Bronchial epithelial cell (primary cell): ENCODE measurements at regions not wholly inside any gene's neighbourhood (a gene's known extent, or its start where the extent isn't known, plus 50 kb on each side); places are given as distances from the start of the nearest gene placed in this dataset.
A peak's percentile ranks its signal among the peaks of the same experiment; 100 is the strongest.

ENCODE experiments used
- DNase-seq: peaks from one replicate; pipeline ENCODE4 v3.0.0-alpha.2; 2010; ENCODE audit warnings: low read depth
- FAIRE-seq: peaks from 2 replicates; lab custom pipeline; 2011; peaks lifted over from hg19 to GRCh38; lab: Jason Lieb, UNC
- H3K27me3 ChIP-seq: 2 replicates; pipeline ENCODE4 v1.5.1; 2011; ENCODE audit warnings: low read length; ENCODE audit not compliant: control insufficient read depth, insufficient read depth
- H3K36me3 ChIP-seq: 2 replicates; pipeline ENCODE4 v1.5.1; 2011; ENCODE audit warnings: low read length; ENCODE audit not compliant: control insufficient read depth, insufficient read depth
- H3K4me3 ChIP-seq: 2 replicates; pipeline ENCODE4 v1.5.1; 2011; ENCODE audit warnings: mild to moderate bottlenecking, low read depth, low read length, control low read depth
- TF ChIP-seq, protein P1 (sequence below): IDR thresholded peaks from 2 replicates; pipeline ENCODE4 v1.5.1; 2011; ENCODE audit warnings: mild to moderate bottlenecking, moderate library complexity, low read length, control low read depth, inconsistent platforms; ENCODE audit not compliant: insufficient read depth, severe bottlenecking

DNA sequence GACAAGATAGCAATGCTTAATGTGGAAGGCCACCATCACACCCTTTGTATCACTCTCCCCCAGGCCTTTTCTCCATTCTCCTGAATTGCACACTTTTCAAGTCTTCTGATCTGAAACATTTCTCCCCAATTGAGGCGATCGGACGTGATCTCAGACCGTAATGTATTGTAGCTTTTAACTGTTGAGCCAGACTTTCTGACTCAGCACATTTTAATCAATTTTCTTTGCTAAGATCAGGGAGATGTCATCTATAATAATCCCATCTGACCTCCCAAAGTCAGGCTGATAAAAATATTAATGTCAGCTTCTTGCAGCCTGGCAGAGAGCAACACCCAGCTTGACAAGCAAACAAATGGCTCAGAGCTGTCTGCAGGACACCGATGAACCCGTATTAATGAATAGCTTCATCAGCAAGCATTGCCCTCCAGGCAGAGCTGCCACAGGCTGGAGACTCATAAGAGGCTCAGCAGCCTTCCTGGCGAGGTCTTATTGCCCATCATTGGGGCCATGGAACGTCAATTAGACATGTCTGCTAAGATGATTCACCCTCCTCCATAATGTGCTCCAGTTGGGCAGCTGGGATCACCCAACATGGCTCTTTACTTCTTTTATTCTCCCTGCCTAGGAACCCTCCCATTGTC lies 60.2 kb upstream of the UQCRFS1 start:
- H3K27me3 ChIP-seq = no peaks in the 10 kb centered on the region
- H3K4me3 ChIP-seq = no peak overlapping the region
- TF ChIP-seq, protein P1, sequence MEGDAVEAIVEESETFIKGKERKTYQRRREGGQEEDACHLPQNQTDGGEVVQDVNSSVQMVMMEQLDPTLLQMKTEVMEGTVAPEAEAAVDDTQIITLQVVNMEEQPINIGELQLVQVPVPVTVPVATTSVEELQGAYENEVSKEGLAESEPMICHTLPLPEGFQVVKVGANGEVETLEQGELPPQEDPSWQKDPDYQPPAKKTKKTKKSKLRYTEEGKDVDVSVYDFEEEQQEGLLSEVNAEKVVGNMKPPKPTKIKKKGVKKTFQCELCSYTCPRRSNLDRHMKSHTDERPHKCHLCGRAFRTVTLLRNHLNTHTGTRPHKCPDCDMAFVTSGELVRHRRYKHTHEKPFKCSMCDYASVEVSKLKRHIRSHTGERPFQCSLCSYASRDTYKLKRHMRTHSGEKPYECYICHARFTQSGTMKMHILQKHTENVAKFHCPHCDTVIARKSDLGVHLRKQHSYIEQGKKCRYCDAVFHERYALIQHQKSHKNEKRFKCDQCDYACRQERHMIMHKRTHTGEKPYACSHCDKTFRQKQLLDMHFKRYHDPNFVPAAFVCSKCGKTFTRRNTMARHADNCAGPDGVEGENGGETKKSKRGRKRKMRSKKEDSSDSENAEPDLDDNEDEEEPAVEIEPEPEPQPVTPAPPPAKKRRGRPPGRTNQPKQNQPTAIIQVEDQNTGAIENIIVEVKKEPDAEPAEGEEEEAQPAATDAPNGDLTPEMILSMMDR = no peak
- no peaks in the 10 kb centered on the region for H3K36me3 ChIP-seq
- no peak for FAIRE-seq
- DNase-seq = no peak

GRCh38 chr19:29275266-29275665 lies 62.3 kb upstream of the UQCRFS1 start:
- DNase-seq = no peak

DNA sequence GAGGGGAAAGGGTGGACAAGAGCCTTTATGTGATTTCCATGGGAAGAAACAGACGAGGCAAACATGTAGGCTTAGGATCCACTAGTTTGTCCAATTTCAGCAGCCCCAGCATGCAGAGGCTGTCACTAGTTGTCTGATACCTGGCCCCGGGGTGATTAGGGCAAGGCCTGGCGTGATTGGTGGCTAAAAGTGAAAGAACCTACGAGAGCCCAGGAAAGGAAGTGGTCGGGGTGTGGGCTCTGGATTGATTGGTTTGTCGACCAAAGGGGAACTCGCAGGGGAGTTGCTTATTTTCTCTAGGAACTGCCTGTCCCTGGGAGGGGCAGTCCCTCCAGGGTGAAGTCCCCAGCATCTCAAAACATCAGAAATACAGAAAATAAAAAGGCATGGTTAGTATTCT lies 64.2 kb upstream of the UQCRFS1 start:
- TF ChIP-seq, protein P1 = no peak
- FAIRE-seq (no peak), DNase-seq (no peak)
- H3K27me3 ChIP-seq = no peaks in the 10 kb centered on the region
- no peaks in the 10 kb centered on the region for H3K36me3 ChIP-seq
- H3K4me3 ChIP-seq = no peak overlapping the region

More at GRCh38 chr19:29275266-29275665, 62.3 kb upstream of the UQCRFS1 start:
- Histone ChIP-seq H3K36me3 (no peaks in the 10 kb centered on the region), H3K4me3 (no peak overlapping the region), H3K27me3 (no peaks in the 10 kb centered on the region)
- TF ChIP-seq, protein P1 = no peak
- no peak for FAIRE-seq

GRCh38 chr19:29278716-29279115 lies 65.8 kb upstream of the UQCRFS1 start:
- FAIRE-seq = no peak
- no peaks in the 10 kb centered on the region for H3K27me3 ChIP-seq
- TF ChIP-seq, protein P1 = no peak

DNA sequence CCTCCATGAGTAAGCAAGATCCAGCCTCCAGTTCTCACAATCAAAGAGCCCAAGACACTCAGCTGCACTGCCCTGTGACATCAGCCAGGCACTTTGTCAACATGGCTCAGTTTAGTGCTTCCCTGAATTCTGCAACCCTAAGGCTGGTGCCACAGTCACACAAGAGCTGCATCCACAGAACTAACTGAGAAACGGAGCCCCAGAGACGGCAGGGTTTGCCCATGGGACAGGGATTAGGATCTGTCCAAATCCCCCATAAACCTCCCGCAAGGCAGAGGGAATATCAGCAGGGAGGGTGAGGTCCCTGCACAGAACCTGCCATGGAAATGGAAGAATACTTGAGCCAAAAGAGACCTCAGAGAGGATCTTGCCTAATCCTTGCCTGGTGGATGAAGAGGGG lies 70.4 kb upstream of the UQCRFS1 start:
- H3K36me3 ChIP-seq = no peaks in the 10 kb centered on the region
- FAIRE-seq (peak; percentile 13), DNase-seq (no peak)
- TF ChIP-seq, protein P1 = no peak
- H3K27me3 ChIP-seq = no peaks in the 10 kb centered on the region
- no peak overlapping the region for H3K4me3 ChIP-seq

More at GRCh38 chr19:29278716-29279115, 65.8 kb upstream of the UQCRFS1 start:
- no peak for DNase-seq
- Histone ChIP-seq H3K36me3 (no peaks in the 10 kb centered on the region), H3K4me3 (no peak overlapping the region)
